GM12801 (cell line): ENCODE measurements at regions not wholly inside any gene's neighbourhood (a gene's known extent, or its start where the extent isn't known, plus 50 kb on each side); places are given as distances from the start of the nearest gene placed in this dataset.

Experiments
- TF ChIP-seq, protein P1 (sequence below): IDR thresholded peaks from one replicate; pipeline ENCODE4 v1.5.1; 2011; ENCODE audit warnings: control low read depth; ENCODE audit not compliant: insufficient read length; ENCODE audit errors: extremely low read depth

DNA sequence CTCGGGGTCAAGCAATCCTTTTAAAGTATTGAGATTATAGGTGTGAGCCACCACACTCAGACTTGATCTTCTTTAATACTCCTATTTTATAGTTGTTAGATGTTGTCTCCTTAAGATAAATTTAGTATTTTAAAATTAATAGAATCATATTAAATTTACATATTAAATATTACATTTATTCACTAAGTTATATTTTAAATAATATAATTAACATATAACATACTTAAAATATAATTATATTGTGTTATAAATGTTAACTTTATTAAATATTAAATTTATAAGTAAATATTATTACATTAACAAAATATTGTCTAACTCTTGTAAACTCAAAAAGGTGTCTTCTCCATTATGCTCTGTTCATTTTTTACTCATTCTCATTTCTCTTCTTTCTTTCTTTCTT lies 675.9 kb upstream of the ADGRL4 start:
- TF ChIP-seq, protein P1, sequence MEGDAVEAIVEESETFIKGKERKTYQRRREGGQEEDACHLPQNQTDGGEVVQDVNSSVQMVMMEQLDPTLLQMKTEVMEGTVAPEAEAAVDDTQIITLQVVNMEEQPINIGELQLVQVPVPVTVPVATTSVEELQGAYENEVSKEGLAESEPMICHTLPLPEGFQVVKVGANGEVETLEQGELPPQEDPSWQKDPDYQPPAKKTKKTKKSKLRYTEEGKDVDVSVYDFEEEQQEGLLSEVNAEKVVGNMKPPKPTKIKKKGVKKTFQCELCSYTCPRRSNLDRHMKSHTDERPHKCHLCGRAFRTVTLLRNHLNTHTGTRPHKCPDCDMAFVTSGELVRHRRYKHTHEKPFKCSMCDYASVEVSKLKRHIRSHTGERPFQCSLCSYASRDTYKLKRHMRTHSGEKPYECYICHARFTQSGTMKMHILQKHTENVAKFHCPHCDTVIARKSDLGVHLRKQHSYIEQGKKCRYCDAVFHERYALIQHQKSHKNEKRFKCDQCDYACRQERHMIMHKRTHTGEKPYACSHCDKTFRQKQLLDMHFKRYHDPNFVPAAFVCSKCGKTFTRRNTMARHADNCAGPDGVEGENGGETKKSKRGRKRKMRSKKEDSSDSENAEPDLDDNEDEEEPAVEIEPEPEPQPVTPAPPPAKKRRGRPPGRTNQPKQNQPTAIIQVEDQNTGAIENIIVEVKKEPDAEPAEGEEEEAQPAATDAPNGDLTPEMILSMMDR, result no peak

DNA sequence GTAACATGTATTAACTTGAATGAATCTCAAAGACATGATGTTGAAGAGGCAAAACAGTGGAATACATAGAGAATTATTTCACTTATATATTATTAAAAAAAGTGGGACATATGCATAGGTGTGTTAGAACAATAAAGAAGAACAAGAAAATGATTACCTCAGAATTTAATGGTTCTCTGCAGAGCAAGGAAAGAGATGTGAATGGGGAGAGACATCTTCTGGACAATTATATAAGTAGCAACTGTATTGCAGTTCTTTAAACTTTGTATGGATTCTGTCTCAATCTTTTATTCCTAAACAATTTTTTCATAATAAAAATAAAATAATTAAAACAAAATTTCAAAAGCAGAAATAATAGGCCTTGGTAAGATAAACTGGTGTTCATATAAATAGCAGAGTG lies 674.9 kb upstream of the ADGRL4 start:
- TF ChIP-seq, protein P1, result no peak

DNA sequence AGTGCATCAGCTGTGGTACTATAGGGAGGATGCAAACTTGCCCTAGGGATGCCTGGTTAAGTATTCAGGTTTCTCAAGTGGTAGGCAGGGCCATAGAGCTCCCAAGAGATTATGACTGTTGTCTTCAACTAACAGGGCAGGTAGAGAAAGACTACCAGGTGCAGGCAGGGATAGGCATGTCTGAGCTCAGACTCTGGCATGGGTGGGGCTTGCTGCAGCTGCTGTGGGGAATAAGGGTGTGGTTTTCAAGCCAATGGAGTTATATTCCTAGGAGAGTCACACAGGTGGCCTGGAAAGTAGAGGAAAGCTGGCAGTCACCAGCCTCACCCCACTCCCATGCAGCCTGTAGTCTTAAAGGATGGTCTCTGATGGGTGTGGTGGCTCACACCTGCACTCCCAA lies 673.4 kb upstream of the ADGRL4 start:
- TF ChIP-seq, protein P1, result no peak

DNA sequence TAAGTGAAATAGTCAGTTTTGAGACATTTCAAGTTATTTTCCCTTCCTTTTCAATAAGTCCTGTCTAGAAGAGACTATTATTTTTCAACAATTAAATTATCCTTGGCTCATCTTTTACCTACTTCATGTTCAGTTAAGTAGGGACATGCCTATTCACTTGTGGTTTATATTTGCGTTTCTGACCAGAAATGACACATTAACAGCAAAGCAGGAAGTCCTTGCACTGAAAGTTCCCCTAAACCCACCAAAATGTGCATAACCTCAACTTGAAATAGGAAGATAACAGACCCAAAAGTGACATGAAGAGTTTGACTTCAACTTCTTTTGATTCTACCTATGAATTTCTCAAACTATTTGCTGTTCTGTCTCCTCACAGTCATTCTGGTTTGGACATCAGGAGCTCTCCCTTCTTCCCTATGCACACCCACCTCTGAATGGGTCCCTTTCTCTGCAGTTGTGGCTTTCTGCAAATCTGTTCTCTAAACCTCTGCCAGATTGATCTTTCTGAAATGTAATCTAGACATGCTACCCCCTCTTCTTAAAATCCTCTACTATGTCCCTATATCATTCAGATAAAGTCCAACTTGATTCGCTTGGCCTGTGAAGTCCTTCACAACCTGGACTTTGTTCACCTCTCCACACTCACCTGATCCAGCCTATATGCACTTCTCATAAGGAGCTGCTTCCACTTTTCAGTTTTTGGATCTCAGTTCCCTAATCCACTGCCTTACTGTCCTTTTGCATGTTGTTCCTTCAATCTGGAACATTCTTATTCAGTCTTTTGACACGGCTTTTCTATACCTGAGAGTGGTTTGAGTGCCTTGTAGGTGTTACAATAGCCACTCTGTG lies 661.5 kb upstream of the ADGRL4 start:
- TF ChIP-seq, protein P1, result no peak

DNA sequence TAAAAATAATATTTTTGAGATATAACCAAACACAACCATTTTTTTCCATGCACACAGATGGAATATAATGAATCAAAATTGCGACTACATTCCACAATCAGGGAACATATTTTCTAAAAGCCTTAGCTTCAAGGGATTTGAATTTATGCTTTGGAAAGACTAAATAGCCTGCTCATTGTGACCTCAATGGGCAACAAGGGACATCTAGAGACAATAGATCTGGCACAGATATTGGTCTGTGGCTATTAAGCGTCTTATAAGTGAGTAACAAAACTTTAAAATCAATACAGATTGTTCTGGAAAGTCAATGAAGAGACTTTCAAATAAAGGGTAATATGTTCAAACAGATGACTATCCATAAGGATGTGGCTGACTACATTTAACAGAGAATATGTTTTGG lies 660.6 kb upstream of the ADGRL4 start:
- TF ChIP-seq, protein P1, result no peak

DNA sequence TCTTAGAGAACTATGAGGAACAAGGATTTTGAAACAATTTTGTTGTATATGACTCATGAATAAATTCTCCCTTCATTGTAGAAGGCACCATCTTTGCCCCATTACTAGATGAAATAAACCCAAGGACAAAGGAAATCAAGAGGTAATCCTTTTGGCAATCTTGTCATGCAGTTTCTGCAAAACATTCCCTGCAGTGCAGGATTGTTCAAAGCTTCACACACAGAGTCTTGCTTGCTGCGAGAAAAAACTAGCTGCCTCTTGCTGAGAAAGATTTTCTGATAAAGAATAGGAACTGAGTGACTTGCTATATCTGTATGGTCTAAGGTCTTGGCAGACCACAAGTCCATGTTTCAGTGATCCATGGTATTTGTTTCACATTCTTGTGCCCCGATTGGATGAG lies 657.4 kb upstream of the ADGRL4 start:
- TF ChIP-seq, protein P1, result no peak

DNA sequence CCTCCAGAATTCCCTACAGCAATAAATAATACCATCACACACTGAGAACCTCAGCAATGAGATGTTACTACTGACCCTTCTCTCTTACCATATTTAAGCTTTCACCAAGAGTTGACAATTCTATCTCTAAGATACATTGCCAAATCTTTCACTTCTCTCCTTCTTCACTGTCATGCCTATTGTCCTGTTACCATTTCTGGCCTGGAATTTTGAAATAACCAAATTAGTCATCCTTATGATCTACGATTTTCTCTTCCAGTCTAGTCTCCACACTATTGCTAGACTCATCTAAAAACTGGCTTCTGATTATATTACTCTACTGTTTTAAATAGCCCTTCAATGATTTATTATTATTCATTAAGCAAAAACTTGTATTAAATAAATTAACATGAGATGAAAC lies 656.1 kb upstream of the ADGRL4 start:
- TF ChIP-seq, protein P1, result no peak

DNA sequence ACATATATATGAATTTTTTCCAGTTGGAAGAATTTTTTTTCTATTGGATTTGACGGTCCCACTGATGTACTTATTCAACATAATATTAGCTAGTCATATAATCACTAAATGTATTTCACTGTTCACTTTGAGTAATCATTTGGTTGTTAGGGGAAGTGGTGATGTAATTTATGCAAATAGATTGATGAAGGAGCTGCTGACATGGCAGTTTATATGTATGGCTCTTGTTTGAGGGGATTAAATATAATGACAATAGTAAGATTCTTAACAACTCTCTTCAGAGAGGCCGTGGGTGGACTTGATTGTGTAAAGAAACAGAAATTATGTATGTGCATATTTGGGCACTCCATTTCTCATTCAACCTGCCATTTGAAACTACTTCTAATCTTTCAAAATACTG lies 653.6 kb upstream of the ADGRL4 start:
- TF ChIP-seq, protein P1, result no peak
